K562 (cell line): ENCODE measurements at regions not wholly inside any gene's neighbourhood (a gene's known extent, or its start where the extent isn't known, plus 50 kb on each side); places are given as distances from the start of the nearest gene placed in this dataset.

ENCODE experiments used
- DNMT1 ChIP-seq: fragments of 450-650 bp; IDR thresholded peaks from 2 replicates; pipeline ENCODE4 v1.6.1; 2016; ENCODE audit warnings: antibody characterized with exemption, mild to moderate bottlenecking
- EP300 ChIP-seq: IDR thresholded peaks from 2 replicates; pipeline ENCODE4 v1.6.1; 2012; ENCODE audit warnings: low read length, improper control_type of control experiment
- NRF1 ChIP-seq, 2 experiments: fragments of 450-650 bp; IDR thresholded peaks in 1 of 2; conservative IDR thresholded peaks in 1 of 2; 2 replicates each; pipeline ENCODE4 v1.6.1; 2014; ENCODE audit warnings: mild to moderate bottlenecking in 2 of 2
- ZNF232 ChIP-seq: sonication (generic); formaldehyde crosslinking; IDR thresholded peaks from 2 replicates; pipeline ENCODE4 v1.8.0; 2022; ENCODE audit warnings: mild to moderate bottlenecking, missing genetic modification reagents
- ZNF239 ChIP-seq: fragments of 250-450 bp; sonication (Bioruptor Pico); IDR thresholded peaks from 2 replicates; pipeline ENCODE4 v1.4.0; 2020; ENCODE audit warnings: mild to moderate bottlenecking
- TF ChIP-seq, protein P1 (sequence below): sonication (generic); formaldehyde crosslinking; IDR thresholded peaks from 2 replicates; pipeline ENCODE4 v1.8.1; 2023; ENCODE audit warnings: mild to moderate bottlenecking, missing genetic modification reagents, moderate library complexity
- TF ChIP-seq, protein P2 (sequence below), 3 experiments: IDR thresholded peaks in 2 of 3; conservative IDR thresholded peaks in 1 of 3; 2 replicates each; pipeline ENCODE4 v1.5.1; 2011 to 2012; ENCODE audit warnings: low read length in 3 of 3, mild to moderate bottlenecking in 3 of 3, control low read depth in 2 of 3, improper control_type of control experiment in 1 of 3, inconsistent platforms in 1 of 3, low read depth in 1 of 3, mixed read lengths in 1 of 3, moderate library complexity in 1 of 3; ENCODE audit not compliant: insufficient read depth in 2 of 3

DNA sequence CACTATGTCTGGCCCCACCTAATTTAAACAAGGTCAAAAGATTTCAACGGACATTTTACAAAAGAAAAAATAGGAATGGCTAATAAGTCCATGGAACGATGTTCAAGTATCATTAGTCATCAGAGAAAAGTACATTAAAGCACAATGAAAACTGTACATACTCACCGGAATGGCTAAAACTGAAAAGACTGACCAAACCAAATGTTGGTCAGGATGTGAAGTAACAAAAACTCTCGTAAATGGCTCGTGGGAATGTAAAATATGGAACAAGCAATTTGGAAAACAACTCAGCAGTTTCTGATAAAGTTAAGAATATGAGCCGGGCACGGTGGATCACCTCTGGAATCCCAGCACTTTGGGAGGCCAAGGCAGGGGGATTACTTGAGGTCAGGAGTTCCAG, 65.7 kb upstream of the PARD3 start:
- TF ChIP-seq, protein P1, sequence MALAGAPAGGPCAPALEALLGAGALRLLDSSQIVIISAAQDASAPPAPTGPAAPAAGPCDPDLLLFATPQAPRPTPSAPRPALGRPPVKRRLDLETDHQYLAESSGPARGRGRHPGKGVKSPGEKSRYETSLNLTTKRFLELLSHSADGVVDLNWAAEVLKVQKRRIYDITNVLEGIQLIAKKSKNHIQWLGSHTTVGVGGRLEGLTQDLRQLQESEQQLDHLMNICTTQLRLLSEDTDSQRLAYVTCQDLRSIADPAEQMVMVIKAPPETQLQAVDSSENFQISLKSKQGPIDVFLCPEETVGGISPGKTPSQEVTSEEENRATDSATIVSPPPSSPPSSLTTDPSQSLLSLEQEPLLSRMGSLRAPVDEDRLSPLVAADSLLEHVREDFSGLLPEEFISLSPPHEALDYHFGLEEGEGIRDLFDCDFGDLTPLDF (CRISPR knock-in tag) = no peak
- no peak for TF ChIP-seq ZNF239 (CRISPR knock-in tag)
- no peak for TF ChIP-seq DNMT1
- TF ChIP-seq EP300 = no peak
- no peak for TF ChIP-seq ZNF232 (CRISPR knock-in tag)
- TF ChIP-seq NRF1 (conservative IDR thresholded peaks at IDR 0.05 in 1 of 2, IDR thresholded peaks at IDR 0.05 in 1 of 2) = no peak
- TF ChIP-seq, protein P2, sequence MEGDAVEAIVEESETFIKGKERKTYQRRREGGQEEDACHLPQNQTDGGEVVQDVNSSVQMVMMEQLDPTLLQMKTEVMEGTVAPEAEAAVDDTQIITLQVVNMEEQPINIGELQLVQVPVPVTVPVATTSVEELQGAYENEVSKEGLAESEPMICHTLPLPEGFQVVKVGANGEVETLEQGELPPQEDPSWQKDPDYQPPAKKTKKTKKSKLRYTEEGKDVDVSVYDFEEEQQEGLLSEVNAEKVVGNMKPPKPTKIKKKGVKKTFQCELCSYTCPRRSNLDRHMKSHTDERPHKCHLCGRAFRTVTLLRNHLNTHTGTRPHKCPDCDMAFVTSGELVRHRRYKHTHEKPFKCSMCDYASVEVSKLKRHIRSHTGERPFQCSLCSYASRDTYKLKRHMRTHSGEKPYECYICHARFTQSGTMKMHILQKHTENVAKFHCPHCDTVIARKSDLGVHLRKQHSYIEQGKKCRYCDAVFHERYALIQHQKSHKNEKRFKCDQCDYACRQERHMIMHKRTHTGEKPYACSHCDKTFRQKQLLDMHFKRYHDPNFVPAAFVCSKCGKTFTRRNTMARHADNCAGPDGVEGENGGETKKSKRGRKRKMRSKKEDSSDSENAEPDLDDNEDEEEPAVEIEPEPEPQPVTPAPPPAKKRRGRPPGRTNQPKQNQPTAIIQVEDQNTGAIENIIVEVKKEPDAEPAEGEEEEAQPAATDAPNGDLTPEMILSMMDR (IDR thresholded peaks at IDR 0.05 in 2 of 3, conservative IDR thresholded peaks at IDR 0.05 in 1 of 3; ENCODE audit: insufficient read depth in 2 of 3, low read depth in 1 of 3, low read length in 3 of 3) = no peak
